ENCODE measurements at regions not wholly inside any gene's neighbourhood (a gene's known extent, or its start where the extent isn't known, plus 50 kb on each side); places are given as distances from the start of the nearest gene placed in this dataset.

DNA sequence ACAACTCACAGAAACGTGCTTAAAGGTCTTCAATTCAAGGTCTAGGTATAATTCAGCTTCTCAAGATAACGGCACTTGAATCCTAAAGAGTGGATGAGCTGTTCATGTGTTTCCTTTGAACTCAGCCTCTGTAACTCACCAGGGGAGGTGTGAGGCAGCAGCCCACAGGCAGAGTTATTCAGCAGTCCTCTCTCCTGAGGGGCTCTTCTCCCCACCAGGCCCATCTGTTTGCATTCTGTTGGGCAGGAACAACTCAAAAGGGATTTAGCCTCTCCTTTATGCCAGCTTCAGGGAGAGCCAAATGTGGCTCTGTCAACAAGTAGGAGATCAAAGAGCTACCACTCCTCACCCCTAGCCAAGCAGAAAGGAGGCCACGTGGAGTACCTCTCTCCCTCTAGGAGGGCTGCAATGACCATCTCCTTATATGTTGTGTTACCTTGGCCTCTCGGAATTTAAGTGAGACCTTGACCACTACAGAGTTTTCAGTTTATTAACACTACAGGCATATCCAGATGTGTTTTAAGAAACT is 151.2 kb downstream of the SPATA18 start:
- TF ChIP-seq, protein P1, sequence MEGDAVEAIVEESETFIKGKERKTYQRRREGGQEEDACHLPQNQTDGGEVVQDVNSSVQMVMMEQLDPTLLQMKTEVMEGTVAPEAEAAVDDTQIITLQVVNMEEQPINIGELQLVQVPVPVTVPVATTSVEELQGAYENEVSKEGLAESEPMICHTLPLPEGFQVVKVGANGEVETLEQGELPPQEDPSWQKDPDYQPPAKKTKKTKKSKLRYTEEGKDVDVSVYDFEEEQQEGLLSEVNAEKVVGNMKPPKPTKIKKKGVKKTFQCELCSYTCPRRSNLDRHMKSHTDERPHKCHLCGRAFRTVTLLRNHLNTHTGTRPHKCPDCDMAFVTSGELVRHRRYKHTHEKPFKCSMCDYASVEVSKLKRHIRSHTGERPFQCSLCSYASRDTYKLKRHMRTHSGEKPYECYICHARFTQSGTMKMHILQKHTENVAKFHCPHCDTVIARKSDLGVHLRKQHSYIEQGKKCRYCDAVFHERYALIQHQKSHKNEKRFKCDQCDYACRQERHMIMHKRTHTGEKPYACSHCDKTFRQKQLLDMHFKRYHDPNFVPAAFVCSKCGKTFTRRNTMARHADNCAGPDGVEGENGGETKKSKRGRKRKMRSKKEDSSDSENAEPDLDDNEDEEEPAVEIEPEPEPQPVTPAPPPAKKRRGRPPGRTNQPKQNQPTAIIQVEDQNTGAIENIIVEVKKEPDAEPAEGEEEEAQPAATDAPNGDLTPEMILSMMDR (IDR thresholded peaks at IDR 0.05): no peak
- TF ChIP-seq HOXB5 (CRISPR knock-in tag; IDR thresholded peaks at IDR 0.05): no peak
